PFSK-1 (cell line): ENCODE measurements at regions not wholly inside any gene's neighbourhood (a gene's known extent, or its start where the extent isn't known, plus 50 kb on each side); places are given as distances from the start of the nearest gene placed in this dataset.

Experiments used
- FOXP2 ChIP-seq: optimal IDR thresholded peaks from 2 replicates; pipeline ENCODE3; 2011; ENCODE audit warnings: borderline replicate concordance, control low read depth, inconsistent platforms; ENCODE audit not compliant: insufficient read depth; ENCODE audit errors: extremely low read length, extremely low read depth
- POLR2AphosphoS5 ChIP-seq: IDR thresholded peaks from 2 replicates; pipeline ENCODE4 v1.6.1; 2012; ENCODE audit warnings: low read depth, mild to moderate bottlenecking, control low read depth, low read length, moderate library complexity
- REST ChIP-seq, 2 experiments: IDR thresholded peaks; 2 replicates each; pipeline versions ENCODE4 v1.6.1 to v1.8.0; 2011 to 2012; ENCODE audit warnings: low read depth in 2 of 2, low read length in 2 of 2, control low read depth in 1 of 2, inconsistent platforms in 1 of 2, mild to moderate bottlenecking in 1 of 2, moderate library complexity in 1 of 2; ENCODE audit not compliant: insufficient read depth in 1 of 2
- SIN3A ChIP-seq: IDR thresholded peaks from 2 replicates; pipeline ENCODE4 v1.6.1; 2012; ENCODE audit warnings: mild to moderate bottlenecking, low read length, moderate library complexity, borderline replicate concordance; ENCODE audit not compliant: insufficient read depth
- TAF1 ChIP-seq: IDR thresholded peaks from 2 replicates; pipeline ENCODE4 v1.6.1; 2012; ENCODE audit warnings: low read length, control low read depth, borderline replicate concordance; ENCODE audit not compliant: insufficient read depth

DNA sequence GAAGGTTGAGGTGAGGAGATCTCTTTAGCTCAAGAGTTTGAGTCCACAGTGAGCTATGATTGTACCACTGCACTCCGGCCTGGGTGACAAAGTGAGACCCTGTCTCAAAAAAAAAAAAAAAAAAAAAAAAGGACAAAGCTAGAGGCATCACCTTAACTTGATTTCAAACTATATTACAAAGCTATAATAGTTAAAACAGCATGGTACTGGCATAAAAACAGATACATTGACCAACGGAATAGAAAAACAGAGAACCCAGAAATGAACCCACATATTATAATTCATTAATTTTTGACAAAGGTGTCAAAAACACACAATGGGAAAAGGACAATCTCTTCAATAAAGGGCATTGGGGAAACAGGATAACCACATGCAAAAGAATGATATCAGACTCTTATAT lies 50.8 kb upstream of the MBOAT1 start:
- TF ChIP-seq SIN3A (no peak), TAF1 (no peak)

- no peak for TF ChIP-seq POLR2AphosphoS5
- no peak for TF ChIP-seq FOXP2
- TF ChIP-seq TAF1 = no peak
- no peak for TF ChIP-seq SIN3A
- no peak for TF ChIP-seq REST (IDR thresholded peaks at IDR 0.05; ENCODE audit: insufficient read depth in 1 of 2, low read depth in 2 of 2, low read length in 2 of 2)
Measured at GRCh38 chr6:20265842-20266241, 53.6 kb upstream of the MBOAT1 start.

DNA sequence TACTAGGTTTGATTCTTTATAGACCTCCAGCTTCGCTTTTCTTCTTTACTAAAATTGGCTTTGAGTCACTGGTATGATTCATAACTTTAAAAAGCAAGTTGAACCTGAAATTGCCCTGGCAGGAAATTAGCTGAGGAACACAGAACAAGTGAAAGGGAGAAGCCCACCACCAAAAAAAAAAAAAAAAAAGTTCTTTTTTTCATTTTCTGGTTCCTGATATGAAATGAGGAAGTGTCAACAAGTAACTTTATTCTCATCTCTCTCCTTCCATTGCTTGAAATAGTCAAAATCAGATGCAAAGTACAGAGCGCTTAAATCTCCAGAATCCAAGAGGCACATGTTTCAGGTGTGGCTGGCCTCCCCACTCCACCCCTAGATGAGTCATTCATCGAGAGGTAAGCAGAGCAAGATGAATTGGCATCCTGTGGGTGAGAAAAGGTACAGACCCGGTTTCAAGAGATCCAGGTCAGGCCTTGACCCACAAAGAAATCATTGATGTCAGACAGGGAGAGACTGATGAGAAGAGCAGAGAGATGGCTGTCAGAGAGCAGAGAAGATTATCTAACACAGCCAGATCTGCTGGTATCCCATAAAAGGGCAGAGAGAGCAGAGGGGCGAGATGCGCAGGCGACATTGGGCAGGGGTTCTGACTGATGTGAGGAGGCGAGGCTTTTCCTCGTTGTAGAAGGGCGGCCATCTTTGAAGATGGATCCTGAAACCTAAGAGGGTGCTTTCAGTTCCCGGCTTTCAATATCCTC lies 54.8 kb upstream of the MBOAT1 start:
- TF ChIP-seq REST (IDR thresholded peaks at IDR 0.05; ENCODE audit: insufficient read depth in 1 of 2, low read depth in 2 of 2, low read length in 2 of 2) (no peak), TAF1 (no peak), FOXP2 (no peak), POLR2AphosphoS5 (no peak), SIN3A (no peak)

DNA sequence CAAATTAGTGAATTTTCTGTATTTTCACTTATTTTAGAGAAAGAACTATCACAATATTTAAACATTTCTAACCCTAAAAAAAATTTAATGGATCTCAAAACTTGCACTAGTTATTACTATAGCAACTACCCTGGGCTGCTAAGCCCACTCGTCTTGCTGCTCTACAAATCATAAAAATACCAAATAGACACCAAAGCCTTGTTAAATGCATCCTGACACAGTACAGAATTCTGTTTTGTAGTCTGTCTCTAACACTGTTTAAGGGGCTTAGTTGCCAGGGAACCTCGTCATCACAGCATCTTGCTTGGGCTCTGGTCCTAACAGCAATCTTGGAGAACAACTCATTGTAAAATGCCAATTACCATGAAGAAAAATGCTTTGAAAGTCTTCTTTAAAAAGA lies 56.9 kb upstream of the MBOAT1 start:
- TF ChIP-seq TAF1 = no peak
- no peak for TF ChIP-seq SIN3A
- TF ChIP-seq FOXP2 = no peak
- no peak for TF ChIP-seq REST (IDR thresholded peaks at IDR 0.05; ENCODE audit: insufficient read depth in 1 of 2, low read depth in 2 of 2, low read length in 2 of 2)
- no peak for TF ChIP-seq POLR2AphosphoS5

DNA sequence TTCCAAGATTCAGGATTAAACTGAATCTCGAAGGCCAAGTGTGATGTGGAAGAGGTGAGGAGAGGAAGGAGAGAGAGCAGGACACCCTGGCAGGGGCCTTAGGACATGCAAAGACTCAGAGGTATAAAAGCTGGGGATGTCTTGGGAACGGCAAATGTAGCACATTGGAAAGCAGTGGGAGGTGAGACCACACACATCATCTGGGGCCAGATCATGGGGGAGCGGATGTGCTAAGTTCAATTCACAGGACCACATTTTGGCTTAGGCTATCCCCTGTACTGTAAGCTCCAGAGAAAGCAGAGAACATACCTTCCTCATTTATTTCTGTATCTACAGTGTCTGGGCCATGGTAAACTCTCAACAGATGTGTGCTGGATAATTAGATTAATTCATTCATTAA lies 59.5 kb upstream of the MBOAT1 start:
- TF ChIP-seq TAF1 (no peak), REST (IDR thresholded peaks at IDR 0.05; ENCODE audit: insufficient read depth in 1 of 2, low read depth in 2 of 2, low read length in 2 of 2) (no peak), FOXP2 (no peak), SIN3A (no peak), POLR2AphosphoS5 (no peak)
